ENCODE measurements at regions not wholly inside any gene's neighbourhood (a gene's known extent, or its start where the extent isn't known, plus 50 kb on each side); places are given as distances from the start of the nearest gene placed in this dataset.

DNA sequence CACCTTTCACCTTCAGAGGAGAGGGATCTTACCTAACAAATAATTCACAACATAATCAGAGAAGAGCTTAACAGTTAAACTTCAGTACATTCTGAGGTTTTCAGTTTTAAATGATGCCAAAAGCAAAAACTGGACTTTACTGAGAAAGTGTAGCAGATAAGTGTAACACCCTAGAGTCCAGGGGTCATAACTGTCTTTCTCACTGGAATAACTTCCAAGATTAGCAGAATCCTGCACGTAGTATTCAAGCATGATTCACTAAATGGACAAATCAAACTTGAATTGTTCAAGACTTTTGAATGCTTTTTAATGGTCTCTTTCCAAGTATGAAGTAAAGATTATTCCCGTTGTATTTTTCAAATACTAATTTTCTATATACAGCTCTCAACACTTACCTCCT, 180.1 kb upstream of the NREP start:
- ChIA-PET POLR2A (ENCODE audit: low non-redundant PET) (no interaction called here), CTCF (no interaction called here)
- TF ChIP-seq, protein P1, sequence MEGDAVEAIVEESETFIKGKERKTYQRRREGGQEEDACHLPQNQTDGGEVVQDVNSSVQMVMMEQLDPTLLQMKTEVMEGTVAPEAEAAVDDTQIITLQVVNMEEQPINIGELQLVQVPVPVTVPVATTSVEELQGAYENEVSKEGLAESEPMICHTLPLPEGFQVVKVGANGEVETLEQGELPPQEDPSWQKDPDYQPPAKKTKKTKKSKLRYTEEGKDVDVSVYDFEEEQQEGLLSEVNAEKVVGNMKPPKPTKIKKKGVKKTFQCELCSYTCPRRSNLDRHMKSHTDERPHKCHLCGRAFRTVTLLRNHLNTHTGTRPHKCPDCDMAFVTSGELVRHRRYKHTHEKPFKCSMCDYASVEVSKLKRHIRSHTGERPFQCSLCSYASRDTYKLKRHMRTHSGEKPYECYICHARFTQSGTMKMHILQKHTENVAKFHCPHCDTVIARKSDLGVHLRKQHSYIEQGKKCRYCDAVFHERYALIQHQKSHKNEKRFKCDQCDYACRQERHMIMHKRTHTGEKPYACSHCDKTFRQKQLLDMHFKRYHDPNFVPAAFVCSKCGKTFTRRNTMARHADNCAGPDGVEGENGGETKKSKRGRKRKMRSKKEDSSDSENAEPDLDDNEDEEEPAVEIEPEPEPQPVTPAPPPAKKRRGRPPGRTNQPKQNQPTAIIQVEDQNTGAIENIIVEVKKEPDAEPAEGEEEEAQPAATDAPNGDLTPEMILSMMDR (conservative IDR thresholded peaks at IDR 0.05; ENCODE audit: low read depth, low read length) = no peak
- no peak for TF ChIP-seq EZH2 (IDR thresholded peaks at IDR 0.05; ENCODE audit: borderline replicate concordance, low read depth, low read length, poor library complexity, severe bottlenecking)
- Histone ChIP-seq H3K27me3 (replicated peaks; ENCODE audit: insufficient read depth, low read depth, low read length, poor library complexity) (peaks cover 4% of the 10 kb centered on the region), H3K4me1 (ENCODE audit: insufficient read depth, low read length, poor library complexity, severe bottlenecking) (no peaks in the 10 kb centered on the region), H3K9me3 (ENCODE audit: low read depth, low read length, poor library complexity, severe bottlenecking) (no peaks in the 10 kb centered on the region), H3K36me3 (ENCODE audit: insufficient read depth, low read length, poor library complexity, severe bottlenecking) (no peaks in the 10 kb centered on the region), H3K4me3 (ENCODE audit: low read depth, low read length, poor library complexity, severe bottlenecking) (no peak overlapping the region), H3K27ac (ENCODE audit: low read depth, low read length, poor library complexity, severe bottlenecking) (no peak overlapping the region)
- no TSS peak for BruUV-seq (replicated peaks)
- intact Hi-C loops (cut with micrococcal nuclease; ENCODE audit: unreplicated experiment) = no loop called here
- DNase-seq (ENCODE audit: low spot score) = no peak

DNA sequence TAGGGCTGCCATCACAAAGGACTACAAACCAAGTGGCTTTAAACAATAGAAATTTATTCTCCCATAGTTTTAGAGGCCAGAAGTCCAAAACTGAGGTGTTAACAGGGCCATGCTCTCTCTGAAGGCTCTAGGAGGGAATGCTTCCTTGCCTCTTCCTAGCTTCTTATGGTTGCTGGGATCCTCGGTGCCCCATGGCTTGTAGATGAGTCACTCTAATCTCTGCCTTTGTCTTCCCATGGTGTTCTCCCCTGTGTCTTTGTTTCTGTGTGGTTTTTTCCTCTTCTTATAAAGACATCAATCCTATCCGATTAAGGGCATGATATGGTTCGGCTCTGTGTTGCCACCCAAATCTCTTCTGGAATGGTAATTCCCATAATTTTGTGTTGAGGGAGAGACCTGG, 178.8 kb upstream of the NREP start:
- peaks cover 4% of the 10 kb centered on the region for H3K27me3 ChIP-seq (replicated peaks; ENCODE audit: insufficient read depth, low read depth, low read length, poor library complexity)
- H3K9me3 ChIP-seq (ENCODE audit: low read depth, low read length, poor library complexity, severe bottlenecking) = no peaks in the 10 kb centered on the region
- ChIA-PET CTCF (no interaction called here), POLR2A (ENCODE audit: low non-redundant PET) (no interaction called here)
- no TSS peak for BruUV-seq (replicated peaks)
- H3K4me1 ChIP-seq (ENCODE audit: insufficient read depth, low read length, poor library complexity, severe bottlenecking) = no peaks in the 10 kb centered on the region
- TF ChIP-seq EZH2 (IDR thresholded peaks at IDR 0.05; ENCODE audit: borderline replicate concordance, low read depth, low read length, poor library complexity, severe bottlenecking) = no peak
- TF ChIP-seq, protein P1 (conservative IDR thresholded peaks at IDR 0.05; ENCODE audit: low read depth, low read length) = no peak
- intact Hi-C loops (cut with micrococcal nuclease; ENCODE audit: unreplicated experiment) = no loop called here
- DNase-seq (ENCODE audit: low spot score) = peak; percentile 9
- no peaks in the 10 kb centered on the region for H3K36me3 ChIP-seq (ENCODE audit: insufficient read depth, low read length, poor library complexity, severe bottlenecking)
- no peak overlapping the region for H3K4me3 ChIP-seq (ENCODE audit: low read depth, low read length, poor library complexity, severe bottlenecking)
- H3K27ac ChIP-seq (ENCODE audit: low read depth, low read length, poor library complexity, severe bottlenecking) = no peak overlapping the region

DNA sequence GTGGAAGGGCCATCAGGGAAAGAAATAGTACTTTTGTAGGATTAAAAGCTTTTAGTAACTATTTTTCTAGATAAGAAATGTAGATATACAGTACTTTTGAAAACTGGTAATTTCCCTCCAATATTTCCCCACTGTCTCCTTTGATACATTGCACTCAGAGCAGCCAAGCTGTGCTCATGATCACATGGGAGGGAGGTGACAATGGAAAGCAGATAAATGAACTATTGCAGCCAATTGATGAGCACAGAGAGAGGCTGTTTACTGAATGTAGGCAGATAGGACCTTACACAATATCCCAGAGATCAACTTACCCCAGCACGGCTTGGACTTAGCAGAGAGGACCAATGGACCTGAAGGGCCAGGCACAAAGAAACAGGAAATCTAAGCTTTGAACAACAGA, 178.0 kb upstream of the NREP start:
- H3K27ac ChIP-seq (ENCODE audit: low read depth, low read length, poor library complexity, severe bottlenecking) = no peak overlapping the region
- ChIA-PET POLR2A (ENCODE audit: low non-redundant PET) (no interaction called here), CTCF (no interaction called here)
- H3K9me3 ChIP-seq (ENCODE audit: low read depth, low read length, poor library complexity, severe bottlenecking) = no peaks in the 10 kb centered on the region
- H3K4me3 ChIP-seq (ENCODE audit: low read depth, low read length, poor library complexity, severe bottlenecking) = no peak overlapping the region
- intact Hi-C loops (cut with micrococcal nuclease; ENCODE audit: unreplicated experiment) = no loop called here
- H3K4me1 ChIP-seq (ENCODE audit: insufficient read depth, low read length, poor library complexity, severe bottlenecking) = no peaks in the 10 kb centered on the region
- no peak for DNase-seq (ENCODE audit: low spot score)
- TF ChIP-seq, protein P1 (conservative IDR thresholded peaks at IDR 0.05; ENCODE audit: low read depth, low read length) = no peak
- no peak for TF ChIP-seq EZH2 (IDR thresholded peaks at IDR 0.05; ENCODE audit: borderline replicate concordance, low read depth, low read length, poor library complexity, severe bottlenecking)
- H3K36me3 ChIP-seq (ENCODE audit: insufficient read depth, low read length, poor library complexity, severe bottlenecking) = no peaks in the 10 kb centered on the region
- no TSS peak for BruUV-seq (replicated peaks)
- peaks cover 4% of the 10 kb centered on the region for H3K27me3 ChIP-seq (replicated peaks; ENCODE audit: insufficient read depth, low read depth, low read length, poor library complexity)

Measured in A673 (cell line).